ENCODE measurements at regions not wholly inside any gene's neighbourhood (a gene's known extent, or its start where the extent isn't known, plus 50 kb on each side); places are given as distances from the start of the nearest gene placed in this dataset.

DNA sequence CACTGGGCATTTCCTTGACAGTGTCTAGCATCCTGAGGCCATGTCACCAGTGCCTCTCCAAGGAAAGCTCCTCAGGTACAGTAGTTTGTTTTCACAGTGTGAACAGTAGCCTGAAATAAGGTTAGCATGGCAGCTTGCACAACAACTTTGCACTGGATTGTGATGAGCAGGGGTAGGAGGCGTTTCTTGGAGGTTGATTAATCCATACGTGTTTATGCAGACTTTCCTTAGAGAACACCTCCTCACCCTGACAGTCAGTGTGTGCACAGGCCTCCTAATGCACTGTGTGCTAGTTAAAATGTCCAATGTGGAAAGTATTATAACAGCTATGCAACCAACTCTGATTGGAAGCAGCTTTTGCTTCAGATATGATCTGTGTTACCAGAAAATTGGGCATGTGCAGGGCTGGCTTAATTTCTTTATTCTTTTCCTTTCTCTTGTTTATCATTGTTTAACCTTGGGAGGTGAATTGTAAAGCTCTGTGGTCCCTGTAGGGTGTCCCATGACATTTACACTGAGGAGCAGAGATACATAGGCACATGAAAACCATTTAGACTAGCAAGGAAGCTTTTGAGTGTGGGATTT is 77.2 kb upstream of the LDAH start:
- intact Hi-C loops (cut with DNase I), result no loop called here
- Histone ChIP-seq H3K27me3 (no peaks in the 10 kb centered on the region), H3K36me3 (replicated peaks in 1 of 2; ENCODE audit: insufficient read depth in 1 of 2, low read depth in 2 of 2) (no peaks in the 10 kb centered on the region), H3K4me1 (no peaks in the 10 kb centered on the region), H3K4me3 (no peak overlapping the region), H3K9me3 (no peaks in the 10 kb centered on the region), H3K27ac (no peak overlapping the region)
- no peak for DNase-seq
- TF ChIP-seq POLR2A (IDR thresholded peaks at IDR 0.05), result no peak
- TF ChIP-seq, protein P1, sequence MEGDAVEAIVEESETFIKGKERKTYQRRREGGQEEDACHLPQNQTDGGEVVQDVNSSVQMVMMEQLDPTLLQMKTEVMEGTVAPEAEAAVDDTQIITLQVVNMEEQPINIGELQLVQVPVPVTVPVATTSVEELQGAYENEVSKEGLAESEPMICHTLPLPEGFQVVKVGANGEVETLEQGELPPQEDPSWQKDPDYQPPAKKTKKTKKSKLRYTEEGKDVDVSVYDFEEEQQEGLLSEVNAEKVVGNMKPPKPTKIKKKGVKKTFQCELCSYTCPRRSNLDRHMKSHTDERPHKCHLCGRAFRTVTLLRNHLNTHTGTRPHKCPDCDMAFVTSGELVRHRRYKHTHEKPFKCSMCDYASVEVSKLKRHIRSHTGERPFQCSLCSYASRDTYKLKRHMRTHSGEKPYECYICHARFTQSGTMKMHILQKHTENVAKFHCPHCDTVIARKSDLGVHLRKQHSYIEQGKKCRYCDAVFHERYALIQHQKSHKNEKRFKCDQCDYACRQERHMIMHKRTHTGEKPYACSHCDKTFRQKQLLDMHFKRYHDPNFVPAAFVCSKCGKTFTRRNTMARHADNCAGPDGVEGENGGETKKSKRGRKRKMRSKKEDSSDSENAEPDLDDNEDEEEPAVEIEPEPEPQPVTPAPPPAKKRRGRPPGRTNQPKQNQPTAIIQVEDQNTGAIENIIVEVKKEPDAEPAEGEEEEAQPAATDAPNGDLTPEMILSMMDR (IDR thresholded peaks at IDR 0.05), result no peak
- ATAC-seq, result no peak
- 53 to 61% methylated on average over 2 of the region's 2 CpGs for WGBS, 2 donors

DNA sequence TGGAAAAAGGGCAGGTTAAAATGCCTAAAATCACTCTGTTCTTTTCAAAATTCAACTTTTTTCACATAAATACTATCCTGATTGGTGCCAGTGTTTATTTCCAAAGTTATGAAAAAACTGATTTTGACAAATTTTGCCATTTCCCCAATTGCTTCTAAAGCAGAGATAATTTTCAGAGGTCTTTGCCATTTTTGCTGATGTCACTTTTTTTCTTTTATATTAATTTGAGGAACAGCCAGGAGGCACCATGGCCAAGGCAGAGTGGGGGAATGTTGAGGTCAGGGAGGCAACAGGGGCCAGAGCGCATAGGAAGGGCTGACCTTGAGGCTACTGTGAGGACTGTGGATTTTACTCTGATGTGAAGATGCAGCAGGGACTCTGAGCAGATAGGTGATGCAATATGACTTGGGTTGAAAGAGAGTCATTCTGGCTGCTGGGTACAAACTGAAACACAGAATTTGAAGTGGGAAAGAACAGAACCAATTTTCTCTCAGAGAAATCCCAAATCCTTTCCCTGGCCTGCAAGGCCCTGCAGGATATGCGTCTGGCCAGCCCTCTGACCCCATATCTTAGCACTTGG is 75.1 kb upstream of the LDAH start:
- no peak overlapping the region for H3K4me3 ChIP-seq
- intact Hi-C loops (cut with DNase I), result no loop called here
- H3K27me3 ChIP-seq, result no peaks in the 10 kb centered on the region
- DNase-seq (no peak), ATAC-seq (no peak)
- no peaks in the 10 kb centered on the region for H3K4me1 ChIP-seq
- no peaks in the 10 kb centered on the region for H3K9me3 ChIP-seq
- H3K36me3 ChIP-seq (replicated peaks in 1 of 2; ENCODE audit: insufficient read depth in 1 of 2, low read depth in 2 of 2), result no peaks in the 10 kb centered on the region
- 75 to 81% methylated on average over 2 of the region's 2 CpGs for WGBS, 2 donors
- TF ChIP-seq, protein P1 (IDR thresholded peaks at IDR 0.05), result no peak
- no peak for TF ChIP-seq POLR2A (IDR thresholded peaks at IDR 0.05)
- no peak overlapping the region for H3K27ac ChIP-seq

DNA sequence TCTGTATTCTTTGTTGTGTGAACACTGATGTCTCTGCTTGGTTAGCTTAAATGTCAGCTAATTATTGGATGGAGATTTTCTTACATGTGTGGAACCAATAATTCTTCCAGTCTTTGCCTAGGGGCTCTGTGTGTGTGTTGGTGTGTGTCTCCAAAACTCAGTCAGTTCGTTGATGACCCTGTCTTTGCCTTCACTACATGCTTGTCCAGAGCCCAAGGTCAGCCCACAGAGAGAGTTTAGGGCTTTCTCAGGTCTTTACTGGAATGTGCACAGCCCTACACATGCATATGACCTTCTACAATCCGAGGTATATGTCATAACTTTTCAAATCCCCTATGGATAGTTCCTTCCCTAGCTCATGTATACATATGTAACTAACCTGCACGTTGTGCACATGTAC is 74.1 kb upstream of the LDAH start:
- H3K9me3 ChIP-seq, result no peaks in the 10 kb centered on the region
- H3K4me3 ChIP-seq, result no peak overlapping the region
- H3K27ac ChIP-seq, result no peak overlapping the region
- TF ChIP-seq, protein P1 (IDR thresholded peaks at IDR 0.05), result no peak
- TF ChIP-seq POLR2A (IDR thresholded peaks at IDR 0.05), result no peak
- 36 to 39% methylated on average over 3 of the region's 3 CpGs for WGBS, 2 donors
- intact Hi-C loops (cut with DNase I), result no loop called here
- H3K4me1 ChIP-seq, result no peaks in the 10 kb centered on the region
- DNase-seq (no peak), ATAC-seq (no peak)
- H3K27me3 ChIP-seq, result no peaks in the 10 kb centered on the region
- no peaks in the 10 kb centered on the region for H3K36me3 ChIP-seq (replicated peaks in 1 of 2; ENCODE audit: insufficient read depth in 1 of 2, low read depth in 2 of 2)

DNA sequence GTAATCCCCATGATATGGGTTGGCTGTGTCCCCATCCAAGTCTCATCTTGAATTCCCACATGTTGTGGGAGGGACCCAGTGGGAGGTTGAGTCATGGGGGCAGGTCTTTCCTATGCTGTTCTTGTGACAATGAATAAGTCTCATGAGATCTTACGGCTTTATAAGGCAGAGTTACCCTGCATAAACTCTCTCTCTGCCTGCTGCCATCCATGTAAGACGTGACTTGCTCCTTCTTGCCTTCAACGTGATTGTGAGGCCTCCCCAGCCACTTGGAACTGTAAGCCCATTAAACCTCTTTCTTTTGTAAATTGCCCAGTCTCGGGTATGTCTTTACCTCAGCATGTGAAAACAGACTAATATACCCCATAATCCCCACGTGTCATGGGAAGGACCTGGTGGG is 61.9 kb upstream of the LDAH start:
- no peak for TF ChIP-seq POLR2A (IDR thresholded peaks at IDR 0.05)
- TF ChIP-seq, protein P1 (IDR thresholded peaks at IDR 0.05), result no peak
- 64 to 66% methylated on average over 5 of the region's 5 CpGs for WGBS, 2 donors
- Histone ChIP-seq H3K27me3 (no peaks in the 10 kb centered on the region), H3K27ac (no peak overlapping the region), H3K36me3 (replicated peaks in 1 of 2; ENCODE audit: insufficient read depth in 1 of 2, low read depth in 2 of 2) (no peaks in the 10 kb centered on the region), H3K4me3 (no peak overlapping the region), H3K9me3 (no peaks in the 10 kb centered on the region), H3K4me1 (no peaks in the 10 kb centered on the region)
- intact Hi-C loops (cut with DNase I), result no loop called here
- no peak for DNase-seq
- no peak for ATAC-seq
